Stimulated activated CD8-positive, alpha-beta memory T cell treated with anti-CD3 and anti-CD28 coated beads, Interleukin-2, amount 100 ng/mL, for 1 hour (primary cell): ENCODE measurements at regions not wholly inside any gene's neighbourhood (a gene's known extent, or its start where the extent isn't known, plus 50 kb on each side); places are given as distances from the start of the nearest gene placed in this dataset.

Source experiments
- DNase-seq, 2 donors: peaks; one replicate each; pipeline ENCODE4 v3.0.0-alpha.2; 2020; ENCODE audit warnings: low read depth in 2 of 2

- DNase-seq, result no peak
Observed at GRCh38 chr18:78693429-78693828, 286.2 kb upstream of the SALL3 start.

- DNase-seq, result no peak
Observed at GRCh38 chr18:78696698-78697435, 282.8 kb upstream of the SALL3 start.

- no peak for DNase-seq
Observed at GRCh38 chr18:78697446-78697845, 282.2 kb upstream of the SALL3 start.

- no peak for DNase-seq
Observed at GRCh38 chr18:78698914-78699313, 280.7 kb upstream of the SALL3 start.

GRCh38 chr18:78699499-78699898 is 280.1 kb upstream of the SALL3 start:
- no peak for DNase-seq

GRCh38 chr18:78701771-78702396 is 277.7 kb upstream of the SALL3 start:
- DNase-seq, result no peak

GRCh38 chr18:78703291-78703690 is 276.3 kb upstream of the SALL3 start:
- DNase-seq, result no peak

GRCh38 chr18:78704971-78705461 is 274.6 kb upstream of the SALL3 start:
- no peak for DNase-seq

GRCh38 chr18:78709261-78709809 is 270.3 kb upstream of the SALL3 start:
- DNase-seq, result no peak

- no peak for DNase-seq
Observed at GRCh38 chr18:78711316-78711715, 268.3 kb upstream of the SALL3 start.

GRCh38 chr18:78711971-78712370 is 267.6 kb upstream of the SALL3 start:
- no peak for DNase-seq

GRCh38 chr18:78713069-78713468 is 266.5 kb upstream of the SALL3 start:
- no peak for DNase-seq

GRCh38 chr18:78713726-78714125 is 265.9 kb upstream of the SALL3 start:
- DNase-seq, result no peak

- no peak for DNase-seq
Observed at GRCh38 chr18:78716022-78716421, 263.6 kb upstream of the SALL3 start.

- DNase-seq, result no peak
Observed at GRCh38 chr18:78716581-78716980, 263.0 kb upstream of the SALL3 start.

GRCh38 chr18:78717051-78717765 is 262.4 kb upstream of the SALL3 start:
- DNase-seq, result no peak

GRCh38 chr18:78717766-78718150 is 261.9 kb upstream of the SALL3 start:
- DNase-seq, result no peak

- no peak for DNase-seq
Observed at GRCh38 chr18:78719821-78720220, 259.8 kb upstream of the SALL3 start.

- DNase-seq, result no peak
Observed at GRCh38 chr18:78720456-78721237, 259.0 kb upstream of the SALL3 start.

- DNase-seq, result no peak
Observed at GRCh38 chr18:78721238-78721875, 258.3 kb upstream of the SALL3 start.

- no peak for DNase-seq
Observed at GRCh38 chr18:78721981-78722380, 257.6 kb upstream of the SALL3 start.
